ENCODE measurements at regions not wholly inside any gene's neighbourhood (a gene's known extent, or its start where the extent isn't known, plus 50 kb on each side); places are given as distances from the start of the nearest gene placed in this dataset.

GRCh38 chr2:236517251-236518031 is 52.2 kb upstream of the ACKR3 start:
- no peak overlapping the region for H3K4me3 ChIP-seq (ENCODE audit: low read length in 3 of 3)
- peaks cover 0 to 4% (median 0%) of the 10 kb centered on the region in 3 donors for H3K4me1 ChIP-seq (ENCODE audit: control insufficient read depth in 2 of 3, insufficient read depth in 2 of 3, low read depth in 1 of 3, low read length in 3 of 3)
- intact Hi-C loops (cut with DNase I) = no loop called here
- no peaks in the 10 kb centered on the region for H3K9me3 ChIP-seq (ENCODE audit: control insufficient read depth in 2 of 3, insufficient read depth in 1 of 3, low read length in 3 of 3)
- TF ChIP-seq, protein P1, sequence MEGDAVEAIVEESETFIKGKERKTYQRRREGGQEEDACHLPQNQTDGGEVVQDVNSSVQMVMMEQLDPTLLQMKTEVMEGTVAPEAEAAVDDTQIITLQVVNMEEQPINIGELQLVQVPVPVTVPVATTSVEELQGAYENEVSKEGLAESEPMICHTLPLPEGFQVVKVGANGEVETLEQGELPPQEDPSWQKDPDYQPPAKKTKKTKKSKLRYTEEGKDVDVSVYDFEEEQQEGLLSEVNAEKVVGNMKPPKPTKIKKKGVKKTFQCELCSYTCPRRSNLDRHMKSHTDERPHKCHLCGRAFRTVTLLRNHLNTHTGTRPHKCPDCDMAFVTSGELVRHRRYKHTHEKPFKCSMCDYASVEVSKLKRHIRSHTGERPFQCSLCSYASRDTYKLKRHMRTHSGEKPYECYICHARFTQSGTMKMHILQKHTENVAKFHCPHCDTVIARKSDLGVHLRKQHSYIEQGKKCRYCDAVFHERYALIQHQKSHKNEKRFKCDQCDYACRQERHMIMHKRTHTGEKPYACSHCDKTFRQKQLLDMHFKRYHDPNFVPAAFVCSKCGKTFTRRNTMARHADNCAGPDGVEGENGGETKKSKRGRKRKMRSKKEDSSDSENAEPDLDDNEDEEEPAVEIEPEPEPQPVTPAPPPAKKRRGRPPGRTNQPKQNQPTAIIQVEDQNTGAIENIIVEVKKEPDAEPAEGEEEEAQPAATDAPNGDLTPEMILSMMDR (IDR thresholded peaks at IDR 0.05; ENCODE audit: borderline replicate concordance, extremely low read depth, insufficient read depth) = no peak
- H3K36me3 ChIP-seq (ENCODE audit: control insufficient read depth in 2 of 3, insufficient read depth in 3 of 3, low read length in 3 of 3) = no peaks in the 10 kb centered on the region
- no peaks in the 10 kb centered on the region for H3K27me3 ChIP-seq (ENCODE audit: control insufficient read depth, insufficient read depth, low read length)
- H3K27ac ChIP-seq (ENCODE audit: low read depth in 2 of 2, low read length in 2 of 2) = no peak overlapping the region
- DNase-seq = peak in 2 of 5 donors; percentile 32 to 49
- H3K9ac ChIP-seq (ENCODE audit: low read length in 3 of 3) = no peak overlapping the region
- FAIRE-seq = no peak

Data from kidney (tissue), 13 donors.